IPS-NIHi7 (cell line): ENCODE measurements at regions not wholly inside any gene's neighbourhood (a gene's known extent, or its start where the extent isn't known, plus 50 kb on each side); places are given as distances from the start of the nearest gene placed in this dataset.

ENCODE experiments used
- DNase-seq: peaks from one replicate; pipeline ENCODE4 v3.0.0; 2012; ENCODE audit warnings: mixed read lengths; ENCODE audit errors: extremely low spot score

- no peak for DNase-seq
These were observed 52.7 kb upstream of the PELI1 start for GRCh38 chr2:64196963-64197362.

DNA sequence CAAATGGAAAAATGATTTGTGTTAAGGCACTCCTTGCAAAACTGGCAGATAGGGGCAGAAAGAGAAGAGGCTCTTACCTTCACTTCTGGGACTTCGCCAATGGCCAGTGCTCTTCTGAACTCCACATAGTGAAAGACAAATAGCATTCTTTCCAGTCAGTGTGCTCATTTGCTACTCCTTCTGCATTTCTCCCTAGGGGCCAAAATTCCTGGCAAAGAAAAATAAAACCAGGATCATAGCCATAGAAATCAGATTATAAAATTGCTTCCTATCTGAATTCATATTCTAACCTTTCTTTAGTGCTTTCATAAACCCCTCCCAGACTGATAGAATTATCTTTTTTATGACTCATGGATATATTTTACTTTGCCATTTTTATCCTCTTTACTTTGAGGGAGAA lies 56.9 kb upstream of the PELI1 start:
- DNase-seq, result no peak

- no peak for DNase-seq
These were observed 58.1 kb upstream of the PELI1 start for GRCh38 chr2:64202206-64202845.

GRCh38 chr2:64203131-64203857 lies 59.1 kb upstream of the PELI1 start:
- no peak for DNase-seq

- no peak for DNase-seq
These were observed 59.8 kb upstream of the PELI1 start for GRCh38 chr2:64203858-64204632.

- no peak for DNase-seq
These were observed 60.5 kb upstream of the PELI1 start for GRCh38 chr2:64204703-64205102.

DNA sequence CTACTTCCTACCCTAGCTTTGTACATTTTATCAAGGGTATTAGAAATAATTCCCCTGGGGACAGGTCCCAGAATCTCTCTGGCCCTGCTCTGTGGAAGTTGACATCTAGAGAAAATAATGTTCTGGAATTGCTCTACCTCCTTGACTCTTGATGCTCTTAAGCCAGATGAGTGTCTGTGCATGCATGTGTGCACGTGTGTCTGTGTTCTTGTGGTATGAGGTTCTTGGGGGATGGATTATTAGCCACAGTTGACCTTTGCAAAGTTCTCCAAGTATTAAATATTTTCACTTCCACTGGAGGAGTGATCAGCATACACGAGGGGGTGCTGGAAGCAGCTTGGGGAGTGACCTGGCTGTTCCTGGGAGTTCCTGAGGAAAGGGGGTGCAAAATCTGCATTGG lies 61.2 kb upstream of the PELI1 start:
- no peak for DNase-seq

GRCh38 chr2:64207573-64207972 lies 63.4 kb upstream of the PELI1 start:
- no peak for DNase-seq

GRCh38 chr2:64210816-64211215 lies 66.6 kb upstream of the PELI1 start:
- no peak for DNase-seq

DNA sequence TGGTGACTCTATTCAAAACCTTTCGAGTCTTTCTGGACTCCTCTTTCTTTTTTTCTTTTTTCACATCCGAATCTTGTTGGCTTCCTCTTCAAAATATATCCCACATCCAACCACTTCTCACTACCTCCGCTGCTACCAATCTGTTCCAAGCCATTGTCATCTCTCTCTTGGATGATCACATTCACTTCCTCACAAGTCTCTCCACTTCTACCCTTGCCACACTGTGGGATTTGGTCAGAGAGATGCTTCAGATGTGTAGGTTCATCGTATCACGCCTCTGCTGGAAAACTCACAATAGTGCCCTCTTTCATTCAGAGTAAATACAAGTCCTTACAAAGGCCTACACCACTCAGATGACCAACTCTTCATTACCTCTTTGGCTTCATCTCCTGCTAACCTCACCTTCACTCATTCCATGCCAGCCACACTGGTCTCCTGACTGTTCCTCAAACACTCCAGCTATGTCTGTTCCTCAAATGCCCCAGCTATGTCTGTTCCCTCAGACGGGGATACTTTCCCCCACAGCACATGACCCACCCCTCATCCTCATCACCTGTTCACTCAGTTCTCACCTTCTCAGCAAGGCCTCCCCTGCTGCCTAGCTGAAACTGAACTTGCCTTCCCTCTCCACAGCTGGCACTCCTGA lies 67.2 kb upstream of the PELI1 start:
- DNase-seq, result no peak

DNA sequence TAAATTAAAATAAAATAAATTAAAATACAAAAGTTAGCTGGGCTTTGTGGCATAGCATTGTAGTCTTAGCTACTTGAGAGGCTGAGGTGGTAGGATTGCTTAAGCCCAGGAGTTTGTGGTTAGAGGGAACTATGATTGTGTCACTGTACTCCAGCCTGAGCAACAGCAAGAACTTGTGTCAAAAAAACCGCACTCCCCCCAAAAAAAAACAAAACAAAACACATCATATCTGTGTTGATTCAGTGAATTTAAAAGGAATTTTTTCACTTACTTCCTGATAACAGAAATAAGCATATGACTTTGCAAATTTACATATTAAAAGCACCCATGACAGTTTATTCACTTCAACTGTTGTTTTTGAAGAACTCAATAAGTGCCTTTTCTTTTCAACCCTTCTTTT lies 68.1 kb upstream of the PELI1 start:
- no peak for DNase-seq

- DNase-seq, result no peak
These were observed 68.6 kb upstream of the PELI1 start for GRCh38 chr2:64212801-64213321.

GRCh38 chr2:64213532-64214275 lies 69.5 kb upstream of the PELI1 start:
- DNase-seq, result no peak

DNA sequence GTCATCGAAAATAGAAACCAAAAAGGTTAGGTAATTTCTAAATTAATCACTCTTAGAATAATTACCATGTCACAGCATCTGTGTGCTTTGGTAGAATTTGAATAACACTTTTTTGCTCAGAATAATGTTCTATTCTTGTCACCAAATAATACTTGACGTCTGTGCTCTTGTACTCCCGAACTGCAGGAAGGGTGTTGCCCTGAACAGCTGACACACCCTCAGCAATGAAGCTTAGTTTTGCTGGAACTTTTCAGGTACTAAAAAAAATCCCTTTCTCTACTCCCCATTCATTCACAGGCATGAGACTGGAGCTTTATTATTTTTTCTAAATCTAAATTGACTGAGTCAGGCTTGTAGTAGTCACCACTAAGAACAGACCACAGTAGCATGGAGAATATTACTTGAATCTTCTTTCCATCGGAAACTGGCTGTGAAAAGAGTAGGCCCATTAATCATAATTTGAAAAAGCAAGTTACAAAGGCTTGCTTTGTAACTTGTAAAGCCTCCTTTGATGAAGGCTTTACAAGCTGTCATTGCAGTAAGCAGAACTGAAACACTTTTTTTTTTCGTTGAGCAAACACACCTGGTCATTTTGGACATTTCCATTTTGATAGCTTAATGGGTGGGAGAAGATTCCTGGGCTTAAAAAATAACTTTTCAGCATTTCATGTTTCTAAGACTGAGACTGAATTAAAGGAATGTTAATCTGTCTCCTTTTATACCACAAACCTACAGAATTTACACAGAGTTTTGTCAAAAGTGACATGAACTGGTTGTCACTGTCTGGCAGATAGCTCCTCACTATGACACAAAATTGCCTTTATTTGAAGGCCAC lies 70.3 kb upstream of the PELI1 start:
- no peak for DNase-seq

GRCh38 chr2:64217198-64217869 lies 73.1 kb upstream of the PELI1 start:
- no peak for DNase-seq

DNA sequence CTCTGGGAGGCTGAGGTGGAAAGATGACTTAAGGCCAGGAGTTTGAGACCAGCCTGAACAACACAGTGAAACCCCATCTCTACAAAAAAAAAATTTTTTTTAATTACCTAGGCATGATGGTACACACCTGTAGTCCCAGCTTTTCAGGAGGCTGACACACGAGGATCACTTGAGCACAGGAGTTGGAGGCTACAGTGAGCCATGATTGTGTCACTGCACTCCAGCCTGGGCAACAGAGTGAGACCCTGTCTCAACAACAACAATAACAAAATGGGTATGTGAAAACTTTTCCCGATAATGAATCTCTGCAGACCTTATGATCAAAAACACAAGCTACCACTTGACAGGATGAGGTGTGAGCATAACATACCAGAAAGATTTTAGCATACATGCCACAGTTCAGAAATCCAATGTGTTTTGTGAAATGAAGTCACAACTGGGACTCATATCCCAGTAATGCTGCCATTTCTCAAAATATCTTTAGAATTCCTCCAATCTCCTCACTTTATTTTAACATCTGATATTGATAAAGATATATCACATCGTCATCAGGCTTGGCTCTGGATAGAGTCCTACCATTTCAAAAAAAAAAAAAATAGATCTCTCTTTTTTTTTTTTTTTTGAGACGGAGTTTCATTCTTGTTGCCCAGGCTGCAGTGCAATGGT lies 74.0 kb upstream of the PELI1 start:
- no peak for DNase-seq

DNA sequence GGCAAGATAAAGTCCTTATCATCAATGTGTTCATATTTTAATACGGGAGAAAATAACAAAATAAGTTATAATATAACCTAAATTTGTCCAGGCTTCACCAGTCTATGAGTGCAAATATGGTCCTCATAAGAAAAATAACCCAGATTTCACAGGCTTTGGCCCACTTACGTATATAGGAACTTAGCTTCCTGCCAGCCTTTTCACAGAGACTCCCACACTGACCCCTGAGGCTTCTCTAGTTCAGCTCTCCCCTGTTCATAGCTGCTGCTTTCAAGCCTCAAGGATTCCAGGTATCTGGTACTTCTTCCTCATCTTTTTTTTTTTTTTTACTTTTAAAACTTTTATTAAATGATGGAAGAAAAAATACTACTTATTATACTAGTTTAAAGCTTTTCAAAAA lies 74.9 kb upstream of the PELI1 start:
- no peak for DNase-seq

- no peak for DNase-seq
These were observed 76.0 kb upstream of the PELI1 start for GRCh38 chr2:64220265-64220664.

DNA sequence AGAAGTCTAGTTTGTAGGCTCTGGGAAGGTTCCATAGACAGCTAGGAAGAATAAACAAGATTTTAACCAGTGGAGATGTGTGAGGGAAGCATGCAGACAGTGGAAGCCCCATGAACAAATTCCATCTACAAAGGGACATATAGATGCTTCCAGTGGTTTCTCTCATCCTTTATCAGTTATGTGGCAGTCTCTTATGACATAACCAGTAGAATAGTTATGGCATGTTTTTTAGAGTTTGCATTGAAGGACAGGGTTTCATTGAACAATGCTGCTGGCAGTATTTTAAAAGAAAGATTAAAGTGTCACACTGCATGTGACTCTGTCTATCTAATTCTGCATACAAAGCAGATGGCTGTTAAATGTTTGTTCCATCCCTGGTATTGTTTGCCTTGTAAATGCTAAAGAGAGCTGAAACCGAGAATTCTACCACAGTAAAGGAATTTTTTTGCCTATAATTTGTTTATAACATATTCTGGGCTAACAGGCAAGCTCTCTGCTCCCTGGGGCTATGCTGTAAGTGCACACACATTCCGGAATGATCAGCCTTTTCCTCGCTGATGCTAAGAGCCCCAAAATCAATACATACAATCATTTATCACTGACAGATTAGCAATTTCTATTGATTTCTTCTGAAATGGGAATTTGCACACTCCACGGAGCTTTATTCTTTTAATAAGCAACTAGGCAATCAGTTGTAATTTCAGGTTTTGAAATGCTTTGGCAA lies 76.8 kb upstream of the PELI1 start:
- DNase-seq, result no peak
